BJ (cell line): ENCODE measurements at regions not wholly inside any gene's neighbourhood (a gene's known extent, or its start where the extent isn't known, plus 50 kb on each side); places are given as distances from the start of the nearest gene placed in this dataset.

Source experiments
- CTCF ChIA-PET: fragments of 350-600 bp; formaldehyde crosslinking; extraction: SDS; loops from one replicate; lab custom pipeline; 2021; ENCODE audit warnings: antibody characterized with exemption, inconsistent platforms; lab: Yijun Ruan, JAX
- POLR2A ChIA-PET: fragments of 300-600 bp; sonication (Branson Sonifier 250); formaldehyde crosslinking; extraction: SDS; loops from one replicate; lab custom pipeline; 2021; ENCODE audit warnings: antibody characterized with exemption; lab: Charles Lee
- DNase-seq: peaks from one replicate; pipeline ENCODE4 v3.0.0-alpha.2; 2011; ENCODE audit warnings: low read depth
- H3K27me3 ChIP-seq: 2 replicates; pipeline ENCODE4 v1.6.0; 2011; ENCODE audit warnings: low read length; ENCODE audit not compliant: control insufficient read depth, insufficient read depth
- H3K36me3 ChIP-seq: 2 replicates; pipeline ENCODE4 v1.5.1; 2011; ENCODE audit warnings: low read length; ENCODE audit not compliant: control insufficient read depth, insufficient read depth
- H3K4me3 ChIP-seq: 2 replicates; pipeline ENCODE4 v1.5.1; 2011; ENCODE audit warnings: low read depth, mild to moderate bottlenecking, control low read depth, low read length
- TF ChIP-seq, protein P1 (sequence below): IDR thresholded peaks from 2 replicates; pipeline ENCODE4 v1.5.1; 2011; ENCODE audit warnings: low read depth, mild to moderate bottlenecking, control low read depth, inconsistent platforms, low read length, moderate library complexity; ENCODE audit not compliant: insufficient read depth

DNA sequence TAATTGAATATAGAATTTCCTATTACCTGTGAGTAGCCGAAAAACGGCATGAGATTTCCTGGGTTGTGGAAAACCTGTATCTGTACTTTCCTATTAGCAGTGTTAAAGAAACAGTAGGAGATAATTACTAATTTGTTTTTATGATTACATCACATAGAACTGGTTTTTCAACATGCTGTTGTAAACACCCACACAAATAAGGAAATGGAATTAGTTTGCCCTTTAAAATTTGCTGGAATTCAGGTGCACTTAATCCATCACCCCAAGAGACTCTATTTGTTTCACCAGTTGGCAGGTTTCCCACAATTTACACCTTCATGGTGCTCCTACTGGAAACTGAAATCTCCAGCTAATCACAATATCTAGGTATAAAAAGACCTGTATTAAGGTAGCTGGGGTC is 274.1 kb upstream of the SLC8A1 start:
- ChIA-PET CTCF (no interaction called here), POLR2A (no interaction called here)
- TF ChIP-seq, protein P1, sequence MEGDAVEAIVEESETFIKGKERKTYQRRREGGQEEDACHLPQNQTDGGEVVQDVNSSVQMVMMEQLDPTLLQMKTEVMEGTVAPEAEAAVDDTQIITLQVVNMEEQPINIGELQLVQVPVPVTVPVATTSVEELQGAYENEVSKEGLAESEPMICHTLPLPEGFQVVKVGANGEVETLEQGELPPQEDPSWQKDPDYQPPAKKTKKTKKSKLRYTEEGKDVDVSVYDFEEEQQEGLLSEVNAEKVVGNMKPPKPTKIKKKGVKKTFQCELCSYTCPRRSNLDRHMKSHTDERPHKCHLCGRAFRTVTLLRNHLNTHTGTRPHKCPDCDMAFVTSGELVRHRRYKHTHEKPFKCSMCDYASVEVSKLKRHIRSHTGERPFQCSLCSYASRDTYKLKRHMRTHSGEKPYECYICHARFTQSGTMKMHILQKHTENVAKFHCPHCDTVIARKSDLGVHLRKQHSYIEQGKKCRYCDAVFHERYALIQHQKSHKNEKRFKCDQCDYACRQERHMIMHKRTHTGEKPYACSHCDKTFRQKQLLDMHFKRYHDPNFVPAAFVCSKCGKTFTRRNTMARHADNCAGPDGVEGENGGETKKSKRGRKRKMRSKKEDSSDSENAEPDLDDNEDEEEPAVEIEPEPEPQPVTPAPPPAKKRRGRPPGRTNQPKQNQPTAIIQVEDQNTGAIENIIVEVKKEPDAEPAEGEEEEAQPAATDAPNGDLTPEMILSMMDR: no peak
- Histone ChIP-seq H3K4me3 (no peak overlapping the region), H3K36me3 (no peaks in the 10 kb centered on the region), H3K27me3 (no peaks in the 10 kb centered on the region)
- DNase-seq: no peak

DNA sequence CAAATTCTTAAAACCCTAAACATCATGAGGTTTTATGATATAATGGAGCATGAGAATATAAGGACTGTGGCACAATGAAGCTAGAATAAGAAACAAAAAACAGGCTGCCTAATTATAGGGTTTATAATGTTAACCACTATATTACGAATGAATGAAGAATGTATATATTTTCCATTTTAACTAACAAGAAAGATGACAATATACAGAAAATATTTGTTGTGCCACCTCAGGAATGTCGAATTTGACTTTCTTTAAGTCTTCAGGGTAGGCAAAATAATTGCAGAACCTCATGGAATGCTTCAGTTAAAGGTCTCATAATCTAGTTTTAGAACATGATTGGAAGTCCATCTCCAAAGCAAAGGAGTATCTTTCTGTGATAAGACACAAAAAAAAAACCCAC is 282.9 kb upstream of the SLC8A1 start:
- DNase-seq: peak; percentile 8
- Histone ChIP-seq H3K27me3 (no peaks in the 10 kb centered on the region), H3K36me3 (no peaks in the 10 kb centered on the region), H3K4me3 (no peak overlapping the region)
- ChIA-PET CTCF (no interaction called here), POLR2A (no interaction called here)
- TF ChIP-seq, protein P1: no peak

- ChIA-PET CTCF (no interaction called here), POLR2A (no interaction called here)
- Histone ChIP-seq H3K27me3 (no peaks in the 10 kb centered on the region), H3K4me3 (no peak overlapping the region), H3K36me3 (no peaks in the 10 kb centered on the region)
- TF ChIP-seq, protein P1: no peak
- DNase-seq: no peak
These were observed 285.3 kb upstream of the SLC8A1 start for GRCh38 chr2:40737180-40737579.

- no peak overlapping the region for H3K4me3 ChIP-seq
- POLR2A ChIA-PET: no interaction called here
- no peak for DNase-seq
- CTCF ChIA-PET: no interaction called here
- TF ChIP-seq, protein P1: no peak
- no peaks in the 10 kb centered on the region for H3K27me3 ChIP-seq
- no peaks in the 10 kb centered on the region for H3K36me3 ChIP-seq
These were observed 288.5 kb upstream of the SLC8A1 start for GRCh38 chr2:40740419-40740818.

DNA sequence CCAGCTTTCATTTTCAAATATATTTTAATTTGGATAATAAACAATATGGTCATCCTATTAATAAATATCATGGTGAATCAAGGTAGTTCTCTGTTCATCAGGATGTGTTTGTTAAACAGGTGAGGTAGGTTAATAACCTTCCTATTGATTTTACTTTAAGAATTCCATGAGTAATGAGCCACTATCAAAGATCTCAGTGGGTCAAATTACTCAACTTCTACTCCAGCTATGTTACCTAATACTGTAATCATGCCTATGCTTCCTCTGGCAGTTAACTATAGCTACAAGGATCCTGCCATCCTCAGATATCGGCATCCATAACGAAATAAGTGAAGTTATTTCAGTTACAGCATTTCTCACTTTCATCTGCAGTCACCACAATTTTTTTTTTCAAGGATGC is 289.6 kb upstream of the SLC8A1 start:
- ChIA-PET CTCF (interaction anchor here (0.7 kb wide), 1 partner anchor 8 kb away, joined by 4 read pairs; no protein-coding TSS in a partner anchor), POLR2A (no interaction called here)
- no peak overlapping the region for H3K4me3 ChIP-seq
- H3K27me3 ChIP-seq: no peaks in the 10 kb centered on the region
- TF ChIP-seq, protein P1: no peak
- DNase-seq: no peak
- H3K36me3 ChIP-seq: no peaks in the 10 kb centered on the region
